NCI-H2107 (cell line): ENCODE measurements at regions not wholly inside any gene's neighbourhood (a gene's known extent, or its start where the extent isn't known, plus 50 kb on each side); places are given as distances from the start of the nearest gene placed in this dataset.

Experiments
- DNase-seq: peaks from one replicate; lab custom pipeline; 2025; lab: John Stamatoyannopoulos, UW

- no peak for DNase-seq
These were observed 253.2 kb downstream of the CYRIA start for GRCh38 chr2:16412321-16413030.

- no peak for DNase-seq
These were observed 253.8 kb downstream of the CYRIA start for GRCh38 chr2:16411788-16412187.

GRCh38 chr2:16409849-16410248 is 255.8 kb downstream of the CYRIA start:
- no peak for DNase-seq

- DNase-seq = no peak
These were observed 256.6 kb downstream of the CYRIA start for GRCh38 chr2:16409006-16409390.

- no peak for DNase-seq
These were observed 257.2 kb downstream of the CYRIA start for GRCh38 chr2:16408331-16409005.

- no peak for DNase-seq
These were observed 258.3 kb downstream of the CYRIA start for GRCh38 chr2:16407358-16407757.

- DNase-seq = no peak
These were observed 258.9 kb downstream of the CYRIA start for GRCh38 chr2:16406496-16407289.

GRCh38 chr2:16405551-16405950 is 260.1 kb downstream of the CYRIA start:
- no peak for DNase-seq

- DNase-seq = no peak
These were observed 260.9 kb downstream of the CYRIA start for GRCh38 chr2:16404551-16405300.

GRCh38 chr2:16404146-16404545 is 261.5 kb downstream of the CYRIA start:
- no peak for DNase-seq

GRCh38 chr2:16402891-16403290 is 262.7 kb downstream of the CYRIA start:
- DNase-seq = no peak

- DNase-seq = no peak
These were observed 263.8 kb downstream of the CYRIA start for GRCh38 chr2:16401761-16402300.

GRCh38 chr2:16400127-16400623 is 265.5 kb downstream of the CYRIA start:
- no peak for DNase-seq

GRCh38 chr2:16398486-16399043 is 267.1 kb downstream of the CYRIA start:
- no peak for DNase-seq

- DNase-seq = no peak
These were observed 267.8 kb downstream of the CYRIA start for GRCh38 chr2:16397681-16398475.

- DNase-seq = no peak
These were observed 268.6 kb downstream of the CYRIA start for GRCh38 chr2:16396986-16397385.

GRCh38 chr2:16396171-16396570 is 269.5 kb downstream of the CYRIA start:
- DNase-seq = no peak

GRCh38 chr2:16395601-16396000 is 270.0 kb downstream of the CYRIA start:
- no peak for DNase-seq

- no peak for DNase-seq
These were observed 270.6 kb downstream of the CYRIA start for GRCh38 chr2:16394986-16395550.
